Muscle of leg (tissue), 3 donors: ENCODE measurements at regions not wholly inside any gene's neighbourhood (a gene's known extent, or its start where the extent isn't known, plus 50 kb on each side); places are given as distances from the start of the nearest gene placed in this dataset.

Experiments
- DNase-seq: peaks from one replicate; pipeline ENCODE4 v3.0.0; 2013
- H3K27ac ChIP-seq: one replicate; pipeline ENCODE4 v1.5.1; 2013; ENCODE audit warnings: mild to moderate bottlenecking, low read length, control low read depth
- H3K27me3 ChIP-seq: one replicate; pipeline ENCODE4 v1.6.1; 2013; ENCODE audit warnings: low read length; ENCODE audit not compliant: control insufficient read depth, insufficient read depth
- H3K36me3 ChIP-seq: one replicate; pipeline ENCODE4 v1.6.1; 2013; ENCODE audit warnings: low read length; ENCODE audit not compliant: control insufficient read depth, insufficient read depth
- H3K4me1 ChIP-seq: one replicate; pipeline ENCODE4 v1.6.1; 2013; ENCODE audit warnings: low read length; ENCODE audit not compliant: control insufficient read depth, insufficient read depth
- H3K4me3 ChIP-seq: one replicate; pipeline ENCODE4 v1.5.1; 2013; ENCODE audit warnings: low read length, control low read depth
- H3K9me3 ChIP-seq: replicated peaks from 2 replicates; pipeline ENCODE4 v1.6.1; 2013; ENCODE audit warnings: low read depth, low read length; ENCODE audit not compliant: control insufficient read depth
- WGBS: methylation state at CpG from one replicate; pipeline ENCODE4 v1.1.5; 2013; ENCODE audit warnings: missing lambda C conversion rate; ENCODE audit not compliant: insufficient coverage; 5-methylcytosine and 5-hydroxymethylcytosine counted together

DNA sequence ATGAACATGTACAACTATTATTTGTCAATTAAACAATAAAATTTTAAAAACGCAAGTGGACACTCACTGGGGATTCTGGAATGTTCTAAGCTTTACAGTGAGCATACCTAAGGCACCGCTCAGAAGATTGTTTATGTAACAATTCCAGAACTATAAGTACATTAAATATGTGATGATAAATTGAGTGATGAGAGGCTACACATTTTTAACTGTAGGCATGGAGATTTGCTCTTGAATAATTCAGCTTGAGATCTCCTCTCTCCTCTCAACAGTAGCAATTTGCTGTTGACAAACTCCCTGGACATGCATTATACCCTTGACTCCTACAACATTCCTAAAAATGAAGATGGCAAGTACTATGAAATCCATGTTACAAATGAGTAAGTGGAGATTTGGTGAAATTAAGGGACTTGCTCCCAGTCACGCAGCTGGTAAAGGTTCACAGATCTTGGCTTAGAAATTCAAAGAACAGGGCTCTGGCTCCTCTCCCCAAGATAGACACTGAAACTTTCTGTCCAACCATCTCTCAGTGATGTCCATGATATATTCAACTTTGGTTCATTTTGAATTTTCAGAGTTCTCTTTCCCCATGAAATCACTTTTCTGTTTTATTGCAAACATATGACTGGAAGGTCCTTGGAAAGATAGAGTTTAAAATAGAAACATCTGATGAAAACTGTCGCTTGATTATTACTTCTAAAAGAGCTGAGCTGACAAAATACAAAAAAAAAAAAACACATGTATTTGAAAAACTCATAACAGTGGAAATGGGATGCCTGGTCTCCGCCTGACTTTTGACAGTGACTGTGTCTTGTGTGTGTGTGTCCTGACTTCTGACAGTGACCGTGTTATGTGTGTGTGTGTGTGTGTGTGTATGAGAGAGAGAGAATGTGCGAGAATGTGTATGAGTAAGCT lies 488.3 kb downstream of the TNS3 start:
- Histone ChIP-seq H3K4me3 (no peak overlapping the region), H3K27me3 (no peaks in the 10 kb centered on the region), H3K4me1 (peaks cover 9% of the 10 kb centered on the region), H3K36me3 (no peaks in the 10 kb centered on the region), H3K27ac (peak overlapping the region; percentile 56), H3K9me3 (no peaks in the 10 kb centered on the region)
- DNase-seq = peak; percentile 92
- WGBS = 31% methylated on average over 3 of the region's 7 CpGs

DNA sequence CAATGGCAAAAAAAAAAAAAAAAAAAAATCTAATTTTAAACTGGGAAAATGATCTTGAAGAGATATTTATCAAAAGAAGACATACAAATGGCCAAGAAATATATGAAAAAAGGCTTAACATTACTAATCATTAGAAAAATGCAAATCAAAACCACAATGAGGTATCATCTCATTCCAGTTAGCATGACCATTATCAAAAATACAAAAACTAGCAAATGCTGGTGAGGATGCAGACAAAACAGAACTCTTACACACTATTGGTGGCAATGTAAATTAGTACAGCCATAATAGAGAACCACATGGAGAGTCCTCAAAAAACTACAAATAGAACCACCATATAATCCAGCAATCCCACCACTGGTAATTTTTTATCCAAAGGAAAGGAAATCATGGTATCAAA lies 489.6 kb downstream of the TNS3 start:
- no peak overlapping the region for H3K4me3 ChIP-seq
- H3K27me3 ChIP-seq = no peaks in the 10 kb centered on the region
- no peak for DNase-seq
- H3K9me3 ChIP-seq = no peaks in the 10 kb centered on the region
- no peaks in the 10 kb centered on the region for H3K36me3 ChIP-seq
- no peak overlapping the region for H3K27ac ChIP-seq
- H3K4me1 ChIP-seq = peaks cover 19% of the 10 kb centered on the region

DNA sequence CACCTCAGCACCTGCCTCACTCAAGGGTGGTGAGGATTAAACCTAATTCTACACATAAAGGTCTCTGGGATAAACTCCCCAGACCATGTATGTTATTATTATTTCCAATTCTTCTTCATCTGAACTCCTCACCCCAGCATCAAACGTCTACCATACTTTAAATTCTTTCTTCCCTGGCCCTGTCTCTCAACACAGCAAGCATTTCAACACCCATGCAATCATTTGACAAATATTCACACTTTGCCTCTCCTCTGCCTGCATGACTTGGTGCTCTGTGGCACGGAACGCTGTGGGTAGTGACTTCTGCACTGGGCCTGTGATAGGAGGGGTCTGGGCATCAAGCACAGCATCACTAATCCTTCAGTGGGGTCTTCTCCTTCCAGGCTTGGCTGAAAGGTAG lies 490.8 kb downstream of the TNS3 start:
- no CpG with 5 or more reads among the region's 3 CpGs for WGBS
- Histone ChIP-seq H3K4me3 (no peak overlapping the region), H3K36me3 (no peaks in the 10 kb centered on the region), H3K9me3 (no peaks in the 10 kb centered on the region), H3K27ac (no peak overlapping the region), H3K4me1 (peaks cover 21% of the 10 kb centered on the region), H3K27me3 (no peaks in the 10 kb centered on the region)
- DNase-seq = no peak

DNA sequence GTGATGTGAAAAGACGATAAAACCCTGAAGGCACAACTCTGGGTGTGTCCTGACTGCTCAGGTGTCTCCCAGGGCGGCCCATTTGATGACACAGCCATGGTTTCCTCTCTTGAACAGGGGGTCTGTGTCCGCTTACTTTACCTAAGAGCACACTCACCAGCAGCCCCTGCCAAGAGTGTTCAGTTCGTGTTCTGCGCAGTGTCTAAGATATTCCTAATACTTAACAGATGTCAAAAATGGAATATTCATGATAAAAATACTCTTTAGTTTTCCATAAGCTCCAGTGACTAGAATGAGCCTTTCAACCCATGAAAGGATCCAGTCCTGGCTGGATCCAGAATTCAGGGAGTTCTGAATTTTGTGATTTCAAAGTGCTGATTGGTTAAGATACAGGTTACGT lies 492.4 kb downstream of the TNS3 start:
- no peaks in the 10 kb centered on the region for H3K9me3 ChIP-seq

DNA sequence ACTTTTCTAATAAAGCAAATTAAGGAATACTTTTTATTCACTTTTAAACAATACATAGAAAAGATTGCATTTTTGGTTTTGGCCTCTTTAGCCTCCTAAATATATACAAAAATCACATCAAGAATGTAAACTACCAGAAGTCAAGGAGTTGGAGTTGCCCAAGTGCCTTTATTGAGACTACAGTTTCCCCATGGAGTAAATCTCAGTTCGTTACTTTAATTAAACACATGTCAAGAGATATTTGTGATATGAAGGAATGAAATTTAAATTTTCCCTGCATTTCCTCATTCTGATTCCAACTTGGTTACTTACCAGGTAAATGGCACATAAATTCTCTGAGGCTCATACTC lies 492.9 kb downstream of the TNS3 start:
- no peaks in the 10 kb centered on the region for H3K9me3 ChIP-seq
- no peak overlapping the region for H3K27ac ChIP-seq
- peaks cover 19% of the 10 kb centered on the region for H3K4me1 ChIP-seq
- H3K4me3 ChIP-seq = no peak overlapping the region
- DNase-seq = no peak
- H3K36me3 ChIP-seq = no peaks in the 10 kb centered on the region
- no peaks in the 10 kb centered on the region for H3K27me3 ChIP-seq
- WGBS = no CpG with 5 or more reads among the region's 1 CpG

More for the DNA sequence above, 492.4 kb downstream of the TNS3 start:
- H3K27ac ChIP-seq = no peak overlapping the region
- H3K4me3 ChIP-seq = no peak overlapping the region
- H3K27me3 ChIP-seq = no peaks in the 10 kb centered on the region
- H3K36me3 ChIP-seq = no peaks in the 10 kb centered on the region
- WGBS = 50% methylated on average over 2 of the region's 6 CpGs
- peaks cover 19% of the 10 kb centered on the region for H3K4me1 ChIP-seq
- peak; percentile 81 for DNase-seq

DNA sequence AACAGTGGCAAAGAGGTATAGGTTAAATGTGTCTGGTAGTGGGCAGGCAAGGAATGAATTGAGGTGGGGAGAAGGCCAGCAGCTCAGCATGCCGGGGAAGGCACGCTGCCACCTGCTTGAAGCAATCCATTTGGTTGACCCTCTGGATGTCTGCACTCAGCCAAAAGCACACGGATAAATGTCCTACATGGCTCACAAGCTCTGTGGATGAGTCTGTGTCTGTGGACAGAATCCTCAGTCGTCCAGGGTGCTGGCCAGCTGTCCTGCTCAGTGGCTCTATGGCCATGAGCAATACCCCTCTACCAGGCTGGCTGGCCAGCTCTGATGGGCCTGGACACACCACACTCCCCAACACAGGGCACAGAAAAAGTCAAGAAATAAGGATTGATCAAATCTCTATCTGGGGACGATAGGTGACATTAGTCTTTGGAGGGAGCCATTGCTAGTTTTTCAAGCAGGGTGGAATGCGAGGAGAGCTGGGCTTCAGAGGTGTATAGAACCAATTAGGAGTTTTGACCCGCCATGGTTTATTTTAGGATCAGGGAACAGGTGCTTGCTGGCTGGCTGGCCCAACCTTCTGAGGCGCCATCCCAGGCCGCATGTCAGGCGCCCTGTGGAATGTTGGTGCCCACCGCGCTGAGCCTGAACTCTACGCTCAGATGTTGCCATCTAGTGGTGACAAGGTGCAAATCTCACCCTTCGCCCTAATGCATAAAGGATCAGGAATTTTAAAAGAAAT lies 493.4 kb downstream of the TNS3 start:
- Histone ChIP-seq H3K4me3 (no peak overlapping the region), H3K36me3 (no peaks in the 10 kb centered on the region), H3K27me3 (no peaks in the 10 kb centered on the region), H3K4me1 (peaks cover 19% of the 10 kb centered on the region), H3K9me3 (no peaks in the 10 kb centered on the region), H3K27ac (peak overlapping the region; percentile 52)
- peak; percentile 82 for DNase-seq
- 52% methylated on average over 9 of the region's 14 CpGs for WGBS

DNA sequence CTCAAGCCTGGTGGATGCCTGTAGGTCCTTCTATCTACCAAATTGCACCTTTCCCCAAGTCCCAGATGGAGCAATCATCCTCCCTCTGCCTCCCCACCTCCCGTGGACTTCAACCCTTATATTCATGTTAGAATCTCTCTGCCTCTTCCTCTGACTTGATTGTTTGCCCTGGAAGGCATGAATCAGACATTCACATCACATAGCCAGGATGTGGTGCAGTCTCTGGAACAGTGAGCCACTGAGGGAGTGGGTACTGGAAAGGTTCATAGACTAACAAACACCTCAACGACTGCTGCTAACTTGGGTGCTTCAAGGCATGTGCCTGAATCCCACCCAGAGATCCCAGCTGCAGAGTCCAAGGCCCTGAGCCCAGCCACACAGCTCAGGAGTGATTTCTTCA lies 494.0 kb downstream of the TNS3 start:
- 100% methylated on average over 1 of the region's 2 CpGs for WGBS
- H3K27ac ChIP-seq = peak overlapping the region; percentile 25
- H3K4me1 ChIP-seq = peaks cover 19% of the 10 kb centered on the region

DNA sequence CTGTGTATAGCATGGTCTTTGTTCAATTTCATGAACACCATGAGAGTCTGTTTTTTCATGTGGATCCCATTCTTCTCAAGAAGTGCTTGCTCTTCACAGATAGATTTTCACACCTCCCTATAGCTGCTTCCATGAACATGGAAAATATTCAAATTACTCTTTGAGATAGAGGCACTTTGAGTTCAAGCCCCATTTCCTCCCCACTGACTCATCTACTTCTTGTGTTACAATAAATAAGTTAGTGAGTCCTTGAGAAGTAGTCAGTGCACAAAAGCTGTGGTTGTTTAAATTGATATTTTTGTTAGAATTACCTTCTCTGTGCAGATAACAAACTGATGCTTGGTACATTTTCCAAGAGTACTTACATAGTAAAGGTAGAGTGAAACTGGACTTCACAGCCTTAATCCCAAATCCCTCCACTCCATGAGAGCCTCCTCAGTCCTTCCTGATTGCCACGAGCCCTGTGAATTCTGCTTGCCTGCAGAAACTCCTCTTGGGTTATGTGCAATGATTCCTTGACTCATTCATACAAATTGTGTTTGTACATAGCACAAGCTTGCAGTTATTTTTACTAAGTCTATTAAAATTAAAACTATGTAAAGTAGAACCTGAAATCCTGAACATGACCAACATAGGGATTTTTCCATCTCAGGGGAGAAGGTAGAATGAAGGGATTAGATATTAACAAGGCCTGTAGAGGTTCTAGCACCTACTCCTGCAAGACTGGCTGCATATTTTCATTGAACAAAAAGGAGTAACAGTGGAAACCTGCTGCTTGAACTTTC lies 496.2 kb downstream of the TNS3 start:
- no peak for DNase-seq
- Histone ChIP-seq H3K4me1 (peaks cover 19% of the 10 kb centered on the region), H3K36me3 (no peaks in the 10 kb centered on the region), H3K9me3 (no peaks in the 10 kb centered on the region), H3K4me3 (no peak overlapping the region), H3K27me3 (no peaks in the 10 kb centered on the region), H3K27ac (no peak overlapping the region)
- WGBS = 60% methylated on average over 1 of the region's 1 CpG

More for the DNA sequence above, 494.0 kb downstream of the TNS3 start:
- no peaks in the 10 kb centered on the region for H3K36me3 ChIP-seq
- DNase-seq = no peak
- no peaks in the 10 kb centered on the region for H3K27me3 ChIP-seq
- no peak overlapping the region for H3K4me3 ChIP-seq
- H3K9me3 ChIP-seq = no peaks in the 10 kb centered on the region

DNA sequence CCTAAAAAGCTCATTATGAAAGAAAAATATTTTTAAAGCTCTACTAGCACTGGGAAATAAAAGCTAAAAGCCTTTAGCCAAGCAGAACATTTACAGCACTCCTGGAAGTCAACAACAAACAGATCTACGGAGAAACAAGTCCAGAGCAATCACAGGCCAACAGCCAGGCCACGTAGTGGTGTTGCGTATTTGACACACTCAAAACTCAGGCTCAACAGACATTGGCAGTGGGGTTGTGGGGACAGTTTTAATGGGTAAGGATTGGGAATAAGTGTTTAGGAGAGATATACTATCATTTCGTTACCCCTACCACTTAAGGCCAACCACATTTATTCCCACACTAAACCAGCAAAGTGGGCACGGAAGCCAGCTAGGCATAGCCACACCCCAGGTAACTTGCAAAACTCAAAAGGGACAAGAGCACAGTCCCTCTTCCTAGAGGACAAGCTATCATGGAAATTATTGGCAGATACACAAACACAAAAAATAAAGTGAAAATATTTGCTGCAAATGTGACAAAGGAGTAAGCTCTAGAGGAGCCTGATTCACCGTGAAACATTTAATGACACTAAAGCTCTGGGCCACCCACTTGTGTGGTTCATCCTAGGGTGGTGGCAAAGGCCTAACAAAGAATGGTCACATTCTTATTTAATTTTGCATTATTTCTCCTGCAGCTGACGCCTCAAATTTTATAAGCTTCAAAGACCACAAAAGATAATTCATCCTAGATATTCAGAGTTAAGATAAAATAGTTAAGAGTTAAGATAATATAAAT lies 498.2 kb downstream of the TNS3 start:
- no peaks in the 10 kb centered on the region for H3K27me3 ChIP-seq
- H3K4me1 ChIP-seq = peaks cover 14% of the 10 kb centered on the region
- WGBS = no CpG with 5 or more reads among the region's 7 CpGs
- H3K36me3 ChIP-seq = no peaks in the 10 kb centered on the region
- H3K27ac ChIP-seq = no peak overlapping the region
- DNase-seq = no peak
- H3K4me3 ChIP-seq = no peak overlapping the region
- H3K9me3 ChIP-seq = no peaks in the 10 kb centered on the region
